Loucy (cell line): ENCODE measurements at regions not wholly inside any gene's neighbourhood (a gene's known extent, or its start where the extent isn't known, plus 50 kb on each side); places are given as distances from the start of the nearest gene placed in this dataset.

Experiments
- H2AFZ ChIP-seq: fragments of 200-600 bp; sonication (generic); 2 replicates; pipeline ENCODE4 v1.6.0; 2016; ENCODE audit warnings: antibody characterized with exemption, mild to moderate bottlenecking, low read length, moderate library complexity
- H3F3A ChIP-seq: fragments of 200-600 bp; 2 replicates; pipeline ENCODE4 v1.6.0; 2016; ENCODE audit warnings: antibody characterized with exemption, low read depth, mild to moderate bottlenecking
- H3K27me3 ChIP-seq: fragments of 200-600 bp; sonication (generic); 2 replicates; pipeline ENCODE4 v1.6.1; 2014; ENCODE audit warnings: low read length, mild to moderate bottlenecking; ENCODE audit not compliant: insufficient read depth, poor library complexity, severe bottlenecking
- H3K36me3 ChIP-seq: fragments of 200-600 bp; sonication (generic); 2 replicates; pipeline ENCODE4 v1.6.1; 2016; ENCODE audit warnings: low read length; ENCODE audit not compliant: insufficient read depth
- H3K4me1 ChIP-seq: fragments of 200-600 bp; sonication (generic); 2 replicates; pipeline ENCODE4 v1.5.1; 2014; ENCODE audit warnings: low read length, mild to moderate bottlenecking; ENCODE audit not compliant: insufficient read depth, poor library complexity, severe bottlenecking
- H3K4me2 ChIP-seq: fragments of 200-600 bp; sonication (generic); 2 replicates; pipeline ENCODE4 v1.6.0; 2014; ENCODE audit warnings: antibody characterized with exemption, low read length, low read depth, mild to moderate bottlenecking; ENCODE audit not compliant: poor library complexity, severe bottlenecking
- H3K4me3 ChIP-seq: fragments of 200-600 bp; sonication (generic); 2 replicates; pipeline ENCODE4 v1.5.1; 2014; ENCODE audit warnings: low read length, mild to moderate bottlenecking, mixed read lengths; ENCODE audit not compliant: poor library complexity, severe bottlenecking
- H3K79me2 ChIP-seq: fragments of 200-600 bp; sonication (generic); 2 replicates; pipeline ENCODE4 v1.6.1; 2014; ENCODE audit warnings: low read length; ENCODE audit not compliant: insufficient read depth
- H3K9ac ChIP-seq: fragments of 200-600 bp; sonication (generic); 2 replicates; pipeline ENCODE4 v1.6.0; 2014; ENCODE audit warnings: mild to moderate bottlenecking, low read depth, low read length, moderate library complexity; ENCODE audit not compliant: poor library complexity, severe bottlenecking
- H3K9me2 ChIP-seq: fragments of 200-600 bp; sonication (generic); replicated peaks from 2 replicates; pipeline ENCODE4 v1.6.1; 2016; ENCODE audit warnings: low read depth, low read length, mixed read lengths
- H3K9me3 ChIP-seq: fragments of 200-600 bp; sonication (generic); 2 replicates; pipeline ENCODE4 v1.6.1; 2014; ENCODE audit warnings: mild to moderate bottlenecking, antibody characterized with exemption, low read length, low read depth; ENCODE audit not compliant: insufficient read depth
- H4K20me1 ChIP-seq: fragments of 200-600 bp; sonication (generic); 2 replicates; pipeline ENCODE4 v1.6.0; 2014; ENCODE audit warnings: antibody characterized with exemption, low read length, mild to moderate bottlenecking; ENCODE audit not compliant: insufficient read depth, poor library complexity, severe bottlenecking
- EZH2phosphoT487 ChIP-seq: fragments of 200-600 bp; IDR thresholded peaks from 2 replicates; pipeline ENCODE4 v1.6.1; 2018; ENCODE audit warnings: antibody characterized with exemption, mild to moderate bottlenecking, moderate library complexity, borderline replicate concordance
- TF ChIP-seq, protein P1 (sequence below): fragments of 200-600 bp; sonication (generic); conservative IDR thresholded peaks from 2 replicates; pipeline ENCODE4 v1.5.1; 2014; ENCODE audit warnings: mild to moderate bottlenecking, antibody characterized with exemption, low read length

DNA sequence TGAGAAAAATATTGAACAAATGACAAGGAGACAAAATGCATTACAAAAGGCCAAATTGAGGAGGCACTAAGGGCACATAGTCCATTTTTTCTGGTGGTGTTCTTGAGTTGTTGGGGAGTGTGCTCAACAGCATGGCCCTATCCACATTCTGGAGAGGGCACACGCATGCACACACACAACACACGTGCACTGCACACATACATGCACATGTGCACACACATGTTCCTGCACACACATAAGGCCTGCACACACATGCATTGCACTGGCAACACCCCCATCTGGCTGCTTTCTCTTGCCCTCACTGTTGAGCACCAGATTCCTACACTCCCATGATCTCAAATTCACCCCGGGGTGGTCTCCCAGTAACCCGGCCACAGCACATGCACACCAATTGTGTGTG, 659.2 kb upstream of the RAB6C start:
- Histone ChIP-seq H3K9me2 (no peaks in the 10 kb centered on the region), H3K4me2 (no peak overlapping the region), H3K9me3 (no peaks in the 10 kb centered on the region), H3K9ac (no peak overlapping the region), H3K27me3 (no peaks in the 10 kb centered on the region), H3K4me1 (no peaks in the 10 kb centered on the region), H3K79me2 (no peaks in the 10 kb centered on the region), H2AFZ (no peak overlapping the region), H3K36me3 (no peaks in the 10 kb centered on the region), H3F3A (no peaks in the 10 kb centered on the region), H3K4me3 (no peak overlapping the region), H4K20me1 (no peaks in the 10 kb centered on the region)
- no peak for TF ChIP-seq EZH2phosphoT487
- TF ChIP-seq, protein P1, sequence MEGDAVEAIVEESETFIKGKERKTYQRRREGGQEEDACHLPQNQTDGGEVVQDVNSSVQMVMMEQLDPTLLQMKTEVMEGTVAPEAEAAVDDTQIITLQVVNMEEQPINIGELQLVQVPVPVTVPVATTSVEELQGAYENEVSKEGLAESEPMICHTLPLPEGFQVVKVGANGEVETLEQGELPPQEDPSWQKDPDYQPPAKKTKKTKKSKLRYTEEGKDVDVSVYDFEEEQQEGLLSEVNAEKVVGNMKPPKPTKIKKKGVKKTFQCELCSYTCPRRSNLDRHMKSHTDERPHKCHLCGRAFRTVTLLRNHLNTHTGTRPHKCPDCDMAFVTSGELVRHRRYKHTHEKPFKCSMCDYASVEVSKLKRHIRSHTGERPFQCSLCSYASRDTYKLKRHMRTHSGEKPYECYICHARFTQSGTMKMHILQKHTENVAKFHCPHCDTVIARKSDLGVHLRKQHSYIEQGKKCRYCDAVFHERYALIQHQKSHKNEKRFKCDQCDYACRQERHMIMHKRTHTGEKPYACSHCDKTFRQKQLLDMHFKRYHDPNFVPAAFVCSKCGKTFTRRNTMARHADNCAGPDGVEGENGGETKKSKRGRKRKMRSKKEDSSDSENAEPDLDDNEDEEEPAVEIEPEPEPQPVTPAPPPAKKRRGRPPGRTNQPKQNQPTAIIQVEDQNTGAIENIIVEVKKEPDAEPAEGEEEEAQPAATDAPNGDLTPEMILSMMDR = no peak

DNA sequence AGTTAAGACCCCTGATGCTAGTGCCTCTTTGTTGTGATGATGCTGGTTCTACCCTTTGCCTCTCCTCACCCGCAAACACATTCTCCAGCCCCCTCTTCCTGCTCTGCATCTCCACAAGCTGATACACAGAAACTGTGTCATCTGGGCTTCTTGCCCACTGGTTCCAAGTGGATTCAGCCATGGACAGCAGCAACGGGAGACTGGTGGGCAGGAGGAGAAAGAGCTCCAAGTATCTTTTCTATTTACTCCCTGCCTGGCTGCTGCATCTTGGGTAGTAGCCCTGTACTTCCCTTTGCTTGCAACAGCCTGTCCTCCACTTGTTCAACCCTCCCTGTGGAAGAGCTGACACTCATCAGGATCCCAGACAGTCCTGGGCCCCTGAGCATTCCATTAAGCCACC, 655.1 kb upstream of the RAB6C start:
- no peaks in the 10 kb centered on the region for H3F3A ChIP-seq
- H3K4me3 ChIP-seq = no peak overlapping the region
- no peak overlapping the region for H2AFZ ChIP-seq
- no peaks in the 10 kb centered on the region; the same call in 1 of the 2 replicates for H3K9me3 ChIP-seq
- no peak overlapping the region for H3K9ac ChIP-seq
- no peaks in the 10 kb centered on the region for H3K27me3 ChIP-seq
- no peaks in the 10 kb centered on the region for H3K4me1 ChIP-seq
- H3K9me2 ChIP-seq = no peaks in the 10 kb centered on the region
- no peak overlapping the region for H3K4me2 ChIP-seq
- H4K20me1 ChIP-seq = no peaks in the 10 kb centered on the region
- TF ChIP-seq EZH2phosphoT487 = no peak
- TF ChIP-seq, protein P1 = no peak
- no peaks in the 10 kb centered on the region for H3K36me3 ChIP-seq
- H3K79me2 ChIP-seq = no peaks in the 10 kb centered on the region

DNA sequence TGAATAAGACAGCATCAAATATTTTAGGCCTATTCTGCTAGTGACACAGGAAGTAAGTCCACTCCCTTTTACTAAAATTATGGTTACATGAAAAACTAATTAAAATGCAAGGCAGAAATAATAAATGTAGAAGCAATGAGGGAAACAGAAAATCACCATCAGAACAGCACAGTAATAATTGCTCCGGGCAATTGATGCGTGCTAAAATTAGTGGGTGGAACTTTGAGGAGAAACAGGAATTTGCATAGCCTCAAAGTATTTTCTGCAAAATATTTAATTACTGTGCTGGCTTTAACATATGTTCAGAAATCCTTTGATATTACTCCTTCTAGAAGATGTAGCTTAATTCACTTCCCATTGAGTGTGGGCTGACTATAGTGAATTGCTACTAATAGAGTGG, 654.3 kb upstream of the RAB6C start:
- Histone ChIP-seq H3K27me3 (no peaks in the 10 kb centered on the region), H3K9me3 (no peaks in the 10 kb centered on the region; the same call in 1 of the 2 replicates), H3K9me2 (no peaks in the 10 kb centered on the region), H3K4me2 (no peak overlapping the region), H3K36me3 (no peaks in the 10 kb centered on the region), H3K79me2 (no peaks in the 10 kb centered on the region), H3F3A (no peaks in the 10 kb centered on the region), H3K9ac (no peak overlapping the region), H3K4me1 (no peaks in the 10 kb centered on the region), H3K4me3 (no peak overlapping the region), H4K20me1 (no peaks in the 10 kb centered on the region), H2AFZ (no peak overlapping the region)
- TF ChIP-seq, protein P1 = no peak
- TF ChIP-seq EZH2phosphoT487 = no peak
